WI38 (cell line): ENCODE measurements at regions not wholly inside any gene's neighbourhood (a gene's known extent, or its start where the extent isn't known, plus 50 kb on each side); places are given as distances from the start of the nearest gene placed in this dataset.

Source experiments
- H3K4me3 ChIP-seq: 2 replicates; pipeline ENCODE4 v1.5.1; 2011; ENCODE audit warnings: low read depth, mild to moderate bottlenecking, control low read depth, low read length
- CTCF ChIP-seq: IDR thresholded peaks from 2 replicates; pipeline ENCODE4 v1.5.1; 2012; ENCODE audit warnings: low read depth, mild to moderate bottlenecking, control low read depth, low read length

DNA sequence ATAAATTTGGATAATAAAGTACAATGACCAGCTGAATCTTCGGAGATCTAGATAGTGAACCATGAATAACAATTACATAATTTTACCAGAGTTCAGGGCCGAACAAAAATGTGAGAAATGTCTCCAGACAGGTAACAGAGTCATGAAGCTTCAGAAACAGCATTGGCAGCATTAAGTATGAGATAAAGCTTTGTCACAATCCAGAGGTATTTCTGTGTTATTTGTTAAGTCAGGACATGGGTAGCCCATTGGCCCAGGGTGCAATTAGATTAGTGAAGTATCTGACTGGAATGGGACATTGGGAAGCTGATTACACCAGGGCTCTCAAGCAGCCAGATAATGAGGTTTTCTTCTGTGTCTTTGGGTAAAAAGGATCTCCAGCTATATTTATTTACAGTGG is 184.2 kb upstream of the PPP1R3A start:
- H3K4me3 ChIP-seq, result no peak overlapping the region
- no peak for TF ChIP-seq CTCF

DNA sequence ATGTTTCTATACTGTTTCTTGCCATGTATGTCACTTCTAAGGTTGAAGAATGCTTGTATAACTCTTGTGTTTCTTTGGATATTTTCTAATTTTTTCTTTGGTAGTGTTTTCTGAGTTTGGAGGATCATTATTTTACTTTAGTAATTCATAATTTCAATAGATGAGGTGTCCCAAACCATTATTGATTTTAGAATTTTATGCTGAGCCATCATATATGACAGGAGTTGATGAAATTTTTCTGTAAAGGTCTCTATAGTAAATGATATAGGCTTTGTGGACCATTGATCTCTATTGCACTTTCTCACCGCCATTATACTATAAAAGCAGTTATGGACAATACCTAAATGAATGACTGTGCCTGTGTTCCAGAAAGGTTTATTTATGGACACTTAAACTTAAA is 183.3 kb upstream of the PPP1R3A start:
- TF ChIP-seq CTCF, result no peak
- no peak overlapping the region for H3K4me3 ChIP-seq

DNA sequence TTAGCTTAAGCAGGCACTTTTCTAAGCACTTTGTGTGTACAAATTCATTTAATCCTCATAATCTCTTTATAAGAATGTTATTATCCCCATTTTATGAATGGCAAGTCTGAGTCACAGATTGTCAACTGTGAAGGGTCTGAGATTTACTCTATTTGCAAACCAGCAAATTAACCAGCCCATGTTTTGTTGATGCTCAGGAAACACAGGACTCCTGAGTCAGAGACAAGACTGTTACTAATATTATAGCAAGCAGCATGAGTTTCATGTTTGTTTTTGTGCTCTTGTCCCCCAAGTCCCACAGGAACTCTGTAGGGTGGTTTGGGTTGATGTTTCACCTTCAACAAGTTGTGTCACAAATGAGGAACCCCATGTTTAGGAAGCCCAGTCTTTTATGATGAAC is 182.0 kb upstream of the PPP1R3A start:
- TF ChIP-seq CTCF, result no peak
- H3K4me3 ChIP-seq, result no peak overlapping the region

GRCh38 chr7:114099337-114099736 is 180.5 kb upstream of the PPP1R3A start:
- no peak for TF ChIP-seq CTCF
- no peak overlapping the region for H3K4me3 ChIP-seq

GRCh38 chr7:114095885-114096284 is 177.1 kb upstream of the PPP1R3A start:
- no peak for TF ChIP-seq CTCF
- H3K4me3 ChIP-seq, result no peak overlapping the region

DNA sequence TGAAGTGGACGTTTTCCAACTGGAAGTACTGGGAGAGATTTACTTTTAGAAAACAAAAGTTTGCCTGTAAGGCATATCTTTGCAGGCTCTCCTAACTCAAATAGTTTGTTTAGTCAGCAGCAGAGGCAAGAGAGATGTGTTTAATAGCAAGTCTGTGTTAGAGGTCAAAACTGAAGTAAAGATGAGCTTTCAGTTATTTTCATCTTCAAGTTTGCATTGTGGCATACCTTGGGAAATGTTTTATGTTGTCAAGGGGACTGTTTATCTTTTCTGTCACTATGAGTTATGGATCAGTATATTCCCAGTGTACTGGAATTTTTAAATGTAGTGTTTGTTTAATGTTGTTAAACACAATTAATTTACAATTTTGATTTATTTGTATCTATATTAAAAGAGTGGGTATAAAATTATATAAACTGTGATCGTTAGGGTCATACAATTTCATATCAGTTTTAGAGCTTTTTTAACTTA is 169.7 kb upstream of the PPP1R3A start:
- no peak for TF ChIP-seq CTCF
- H3K4me3 ChIP-seq, result no peak overlapping the region

DNA sequence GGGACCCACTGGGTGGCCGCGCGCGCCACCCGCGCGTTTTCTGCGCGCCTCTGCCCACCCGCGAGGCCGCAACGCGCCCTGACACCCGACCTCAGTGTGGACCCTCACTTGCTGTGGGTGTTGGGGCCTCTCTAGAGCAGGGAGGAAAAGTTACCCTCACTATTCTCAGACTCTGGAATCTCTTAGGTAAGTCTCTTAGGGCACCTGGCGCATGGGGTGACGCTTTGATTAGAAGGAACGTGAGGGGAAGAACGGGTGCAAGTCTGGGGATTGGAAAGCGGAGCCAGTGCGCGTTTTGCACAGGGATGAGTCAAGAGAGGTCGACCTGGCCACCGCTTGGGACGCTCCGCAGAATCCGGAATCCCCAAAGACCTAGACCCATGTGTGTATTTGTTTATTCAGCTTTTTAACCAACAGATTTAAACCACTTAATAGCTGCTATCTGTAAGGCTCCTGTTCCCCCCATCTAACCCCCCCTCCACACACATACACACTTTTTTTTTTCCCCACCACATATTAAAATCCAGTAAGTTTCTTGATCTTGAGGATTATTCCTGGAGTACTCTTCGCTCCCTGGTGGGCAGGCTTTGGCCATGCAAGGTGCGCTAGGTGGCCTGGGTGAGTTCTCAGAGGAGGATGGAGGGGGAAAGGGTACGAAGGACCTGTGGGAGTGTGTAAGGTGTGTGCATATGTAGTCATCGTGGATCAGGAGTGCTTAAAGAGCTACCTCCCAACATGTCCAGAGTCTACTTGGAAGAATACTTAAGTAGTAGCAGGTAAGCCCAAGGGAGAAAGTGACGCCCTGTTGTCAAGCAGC is 169.1 kb upstream of the PPP1R3A start:
- H3K4me3 ChIP-seq, result no peak overlapping the region
- no peak for TF ChIP-seq CTCF
